Kidney epithelial cell (primary cell): ENCODE measurements at regions not wholly inside any gene's neighbourhood (a gene's known extent, or its start where the extent isn't known, plus 50 kb on each side); places are given as distances from the start of the nearest gene placed in this dataset.

Source experiments
- DNase-seq: peaks from one replicate; pipeline ENCODE4 v3.0.0-alpha.2; 2010; ENCODE audit warnings: low read depth
- H3K27me3 ChIP-seq: 2 replicates; pipeline ENCODE4 v1.6.0; 2011; ENCODE audit warnings: low read length; ENCODE audit not compliant: control insufficient read depth, insufficient read depth
- H3K36me3 ChIP-seq: 2 replicates; pipeline ENCODE4 v1.5.1; 2011; ENCODE audit warnings: low read length; ENCODE audit not compliant: control insufficient read depth, insufficient read depth
- H3K4me3 ChIP-seq: 2 replicates; pipeline ENCODE4 v1.5.1; 2011; ENCODE audit warnings: low read depth, mild to moderate bottlenecking, control low read depth, low read length
- CTCF ChIP-seq: IDR thresholded peaks from 2 replicates; pipeline ENCODE4 v1.5.1; 2011; ENCODE audit warnings: mild to moderate bottlenecking, moderate library complexity, low read length, control low read depth, inconsistent platforms; ENCODE audit not compliant: insufficient read depth, poor library complexity, severe bottlenecking

- Histone ChIP-seq H3K36me3 (no peaks in the 10 kb centered on the region), H3K4me3 (no peak overlapping the region), H3K27me3 (no peaks in the 10 kb centered on the region)
- DNase-seq = no peak
- no peak for TF ChIP-seq CTCF
Measured at GRCh38 chr6:44674226-44675155, 287.0 kb downstream of the CDC5L start.

GRCh38 chr6:44675449-44675848, 287.9 kb downstream of the CDC5L start:
- Histone ChIP-seq H3K4me3 (no peak overlapping the region), H3K36me3 (no peaks in the 10 kb centered on the region), H3K27me3 (no peaks in the 10 kb centered on the region)
- no peak for TF ChIP-seq CTCF
- DNase-seq = no peak

GRCh38 chr6:44676246-44676790, 288.8 kb downstream of the CDC5L start:
- Histone ChIP-seq H3K4me3 (no peak overlapping the region), H3K36me3 (no peaks in the 10 kb centered on the region), H3K27me3 (no peaks in the 10 kb centered on the region)
- no peak for DNase-seq
- TF ChIP-seq CTCF = no peak

GRCh38 chr6:44676826-44677433, 289.4 kb downstream of the CDC5L start:
- no peak for TF ChIP-seq CTCF
- Histone ChIP-seq H3K27me3 (no peaks in the 10 kb centered on the region), H3K36me3 (no peaks in the 10 kb centered on the region), H3K4me3 (no peak overlapping the region)
- DNase-seq = no peak

GRCh38 chr6:44678252-44678935, 290.9 kb downstream of the CDC5L start:
- no peak overlapping the region for H3K4me3 ChIP-seq
- no peak for DNase-seq
- H3K36me3 ChIP-seq = no peaks in the 10 kb centered on the region
- no peaks in the 10 kb centered on the region for H3K27me3 ChIP-seq
- TF ChIP-seq CTCF = no peak
